NOMO-1 (cell line): ENCODE measurements at regions not wholly inside any gene's neighbourhood (a gene's known extent, or its start where the extent isn't known, plus 50 kb on each side); places are given as distances from the start of the nearest gene placed in this dataset.
"Not testable (repeated sequence)": the region's sequence is repeated elsewhere in the genome, so short reads cannot be mapped to it uniquely, and the experiment has no call there.

Experiments
- DNase-seq, 2 experiments: peaks; one replicate each; lab custom pipeline; 2025; ENCODE audit not compliant: unreplicated experiment in 2 of 2; lab: John Stamatoyannopoulos, UW

DNA sequence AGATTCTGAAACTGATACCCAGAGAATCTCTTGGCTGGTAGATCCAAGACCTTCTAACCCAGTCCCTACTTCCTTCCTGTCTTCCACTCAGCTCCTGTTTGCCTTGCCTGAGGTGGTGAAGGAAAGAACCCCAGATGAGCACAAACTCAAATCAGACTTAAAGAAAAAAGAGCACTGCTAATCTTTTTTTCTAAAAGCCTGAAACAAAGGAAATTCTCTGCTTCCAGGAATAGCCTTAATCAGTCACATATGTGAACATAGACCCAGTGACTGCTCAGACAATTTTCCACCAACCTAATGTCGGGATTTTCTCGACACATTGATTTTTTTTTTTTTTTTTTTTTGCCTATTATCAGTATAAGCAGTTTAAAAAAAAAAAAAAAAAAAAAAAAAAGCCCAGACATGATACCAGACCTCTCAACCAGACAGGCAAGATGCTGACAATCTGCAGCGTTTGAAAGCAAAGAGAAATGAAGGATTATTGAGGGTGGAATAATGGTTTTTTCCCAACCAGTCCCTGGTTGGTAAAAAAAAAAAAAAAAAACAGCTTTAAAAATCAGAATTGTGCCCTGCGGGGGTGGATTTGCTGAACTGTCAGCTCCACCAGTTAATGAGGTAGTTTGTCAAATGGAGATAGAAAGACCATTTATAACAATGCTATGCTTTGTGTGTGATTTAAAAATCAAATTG is 256.8 kb upstream of the RARB start:
- no peak for DNase-seq

DNA sequence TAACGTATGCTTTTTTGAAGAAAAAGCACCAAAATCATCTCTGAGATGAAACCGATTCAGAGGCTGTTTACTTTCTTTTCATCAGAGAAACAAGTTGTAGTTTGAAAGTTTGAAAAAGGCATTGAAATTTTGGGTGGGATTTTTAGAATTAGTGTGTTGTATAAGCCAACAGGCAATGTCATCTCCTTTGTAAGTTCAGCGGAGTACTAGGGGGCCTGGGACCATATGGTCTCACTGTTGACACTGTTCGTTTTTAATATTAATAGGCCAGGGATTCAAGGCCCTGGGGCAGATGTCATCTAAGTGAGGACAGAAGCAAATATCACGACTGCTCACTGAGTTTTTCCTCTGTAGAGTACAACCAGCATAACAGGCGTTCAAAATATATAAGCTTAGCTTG is 256.2 kb upstream of the RARB start:
- no peak for DNase-seq

DNA sequence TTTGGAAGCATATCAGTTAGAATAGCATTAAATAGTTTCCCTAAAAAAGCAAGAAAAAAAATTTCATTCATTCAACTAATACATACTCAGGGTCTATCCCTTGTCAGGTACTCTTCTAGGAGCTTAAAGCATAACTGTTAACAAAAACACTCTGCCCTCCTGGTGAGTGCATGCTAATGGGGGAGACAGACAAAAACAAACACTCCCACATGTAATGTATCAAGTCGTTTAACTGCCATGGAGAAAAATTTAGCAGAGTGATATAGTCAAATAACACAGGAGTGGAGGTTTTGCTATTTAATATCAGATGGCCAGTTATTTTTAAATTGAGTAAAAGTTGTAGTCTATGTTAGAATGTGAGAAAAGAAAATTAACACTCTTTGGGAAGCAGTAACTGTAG is 254.5 kb upstream of the RARB start:
- no peak for DNase-seq

DNA sequence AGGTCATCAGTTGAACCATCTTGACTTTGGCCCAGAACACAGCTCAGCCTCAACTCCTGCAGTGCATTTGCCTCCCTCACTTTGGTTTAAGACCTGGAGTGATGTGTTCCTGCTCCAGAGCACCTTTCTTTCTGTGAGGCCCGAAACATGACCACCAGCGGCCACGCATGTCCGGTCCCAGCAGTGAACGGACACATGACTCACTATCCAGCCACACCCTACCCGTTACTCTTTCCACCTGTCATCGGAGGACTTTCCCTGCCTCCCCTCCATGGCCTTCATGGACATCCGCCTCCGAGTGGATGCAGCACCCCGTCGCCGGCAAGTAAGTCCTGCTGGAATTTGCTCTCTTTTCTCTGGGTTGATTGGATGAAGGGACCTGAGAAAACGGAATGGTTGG is 253.8 kb upstream of the RARB start:
- no peak for DNase-seq

DNA sequence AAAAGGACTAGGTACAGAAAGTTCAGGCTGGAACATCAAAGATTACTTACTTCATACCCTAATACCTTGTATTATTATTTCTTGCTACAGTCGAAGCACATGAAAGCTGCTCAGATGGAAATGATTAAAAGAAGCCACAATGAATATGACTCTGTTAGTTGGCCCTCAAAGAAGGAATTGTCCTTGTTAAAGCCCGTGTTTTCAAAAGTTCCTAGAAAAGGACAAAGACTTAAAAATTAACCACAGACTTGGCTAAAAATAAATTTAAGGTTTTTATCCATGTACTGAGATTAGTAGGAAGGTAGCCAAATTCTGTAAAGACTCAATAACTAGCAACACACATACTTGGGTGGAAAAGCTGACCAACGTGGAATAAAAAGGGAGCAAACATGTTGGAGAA is 251.0 kb upstream of the RARB start:
- no peak for DNase-seq

DNA sequence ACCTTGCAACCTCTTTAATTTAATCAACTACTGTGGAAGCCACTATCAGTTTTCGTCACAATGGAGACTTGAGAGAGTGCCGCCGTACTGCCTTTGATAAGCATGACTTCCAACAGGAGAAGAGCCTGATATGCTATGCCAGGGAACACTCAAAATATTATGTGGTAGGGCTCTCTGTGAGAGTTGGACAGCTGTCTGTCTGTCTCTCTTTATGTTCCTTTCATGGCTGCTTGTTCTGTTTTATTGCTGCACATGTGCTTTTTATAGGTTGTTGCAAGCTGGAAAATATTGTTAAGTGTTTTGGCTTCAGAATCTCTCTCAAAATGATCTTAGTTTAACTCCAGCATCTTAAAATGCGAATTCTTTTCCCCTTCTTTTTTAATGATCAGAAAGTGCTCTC is 249.4 kb upstream of the RARB start:
- DNase-seq: no peak

DNA sequence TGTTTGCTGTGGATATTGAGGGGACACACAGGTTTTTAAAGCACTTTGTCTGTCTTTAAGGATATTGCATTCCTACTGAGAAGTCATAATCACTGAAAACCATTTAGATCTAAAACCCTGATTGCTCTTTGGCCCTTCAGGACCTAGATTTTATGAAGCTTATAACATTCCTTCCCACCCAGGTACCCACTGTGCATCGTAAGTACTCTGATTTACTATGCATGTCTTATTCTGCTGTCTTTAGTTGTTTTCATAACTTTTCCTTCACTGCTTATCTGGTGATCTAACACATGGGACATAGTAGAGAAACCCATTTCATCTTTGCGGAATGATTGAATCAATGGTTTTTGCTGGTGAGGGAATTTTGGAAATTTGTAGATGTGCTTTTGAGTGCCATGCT is 247.0 kb upstream of the RARB start:
- DNase-seq: no peak

DNA sequence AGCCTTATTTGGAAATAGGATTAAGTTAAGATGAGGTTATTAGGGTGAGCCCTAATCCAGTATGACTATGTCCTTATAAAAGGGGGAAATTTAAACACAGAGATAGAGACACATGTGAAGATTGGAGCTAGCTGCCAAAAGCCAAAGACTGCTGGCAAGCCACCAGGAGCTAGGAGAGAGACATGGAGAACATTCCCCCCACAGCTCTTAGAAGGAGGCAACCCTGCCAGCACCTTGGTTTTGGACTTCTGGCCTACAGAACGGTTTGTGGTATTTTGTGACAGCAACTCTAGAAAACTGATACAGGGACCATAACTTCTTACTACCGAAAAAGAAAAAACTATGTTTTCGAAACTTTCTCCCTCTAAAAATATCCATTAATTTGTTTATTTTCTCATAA is 245.3 kb upstream of the RARB start:
- DNase-seq: no peak

DNA sequence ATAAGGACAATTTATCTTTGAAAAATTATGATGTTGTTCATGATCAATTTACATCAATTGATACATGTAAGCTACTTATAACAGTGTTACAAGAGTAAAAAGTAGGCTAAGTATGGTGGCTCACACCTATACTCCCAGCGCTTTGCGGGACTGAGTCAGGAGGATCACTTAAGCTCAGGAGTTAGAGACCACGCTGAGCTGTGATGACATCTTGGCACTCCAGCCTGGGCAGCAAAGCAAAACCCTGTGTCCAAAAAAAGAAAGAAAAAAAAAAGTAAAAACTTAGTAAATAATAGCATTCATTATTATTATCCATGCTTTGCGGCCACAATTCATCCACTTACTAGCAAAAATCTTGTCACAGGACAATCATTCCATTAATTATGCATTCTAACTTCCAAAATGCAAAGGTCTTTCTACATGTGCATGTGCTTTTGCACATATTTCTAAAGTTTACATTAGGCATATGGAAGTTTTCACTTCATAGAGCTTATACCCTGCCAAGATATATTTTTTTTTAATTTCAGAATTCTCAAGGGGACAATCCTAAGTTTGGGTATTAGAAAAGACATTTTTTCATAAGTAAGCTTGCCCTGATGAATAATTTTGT is 243.3 kb upstream of the RARB start:
- no peak for DNase-seq

DNA sequence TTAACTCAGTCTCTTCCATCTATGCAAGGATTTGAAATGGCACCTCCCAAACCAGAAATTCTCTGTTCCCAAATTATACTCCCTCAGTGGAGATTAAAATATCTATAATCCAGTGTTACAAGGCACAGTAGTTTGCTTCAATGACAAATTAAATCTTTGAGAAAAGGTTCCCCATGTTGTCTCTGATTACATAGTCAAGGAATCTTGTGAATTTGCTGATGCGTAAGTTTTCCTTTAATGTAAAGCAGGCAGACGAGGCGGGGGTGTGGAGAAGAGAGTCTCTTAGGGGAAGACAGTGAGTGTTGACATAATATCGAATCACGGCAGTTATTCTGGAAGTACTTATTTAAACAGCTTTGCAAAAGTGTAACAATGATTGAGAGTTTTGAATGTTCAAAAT is 236.4 kb upstream of the RARB start:
- DNase-seq: no peak

DNA sequence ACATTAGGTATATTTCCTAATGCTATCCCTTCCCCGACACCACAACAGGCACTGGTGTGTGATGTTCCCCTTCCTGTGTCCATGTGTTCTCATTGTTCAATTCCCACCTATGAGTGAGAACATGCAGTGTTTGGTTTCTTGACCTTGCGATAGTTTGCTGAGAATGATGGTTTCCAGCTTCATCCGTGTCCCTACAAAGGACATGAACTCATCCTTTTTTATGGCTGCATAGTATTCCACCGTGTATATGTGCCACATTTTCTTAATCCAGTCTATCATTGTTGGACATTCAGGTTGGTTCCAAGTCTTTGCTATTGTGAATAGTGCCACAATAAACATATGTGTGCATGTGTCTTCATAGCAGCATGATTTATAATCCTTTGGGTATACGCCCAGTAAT is 228.5 kb upstream of the RARB start:
- not testable (repeated sequence) for DNase-seq

DNA sequence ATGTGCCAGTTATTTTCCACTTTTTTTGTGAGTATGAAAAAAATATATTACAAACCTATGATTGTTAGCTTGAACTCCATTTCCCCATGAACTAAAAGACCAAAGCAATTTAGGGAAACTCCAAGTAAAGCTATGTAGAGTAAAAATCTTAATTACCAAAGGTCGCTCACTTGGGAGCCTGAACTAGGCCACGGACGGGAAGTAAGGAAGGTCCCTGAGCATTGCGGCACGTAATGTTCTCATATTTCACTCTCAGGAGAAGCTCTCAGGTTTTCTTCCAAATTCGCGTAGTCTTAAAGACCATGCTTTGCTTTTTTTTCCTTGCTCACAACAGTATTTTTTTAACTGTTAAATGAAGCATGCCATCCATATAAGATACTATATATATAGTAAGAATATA is 215.3 kb upstream of the RARB start:
- DNase-seq: no peak

DNA sequence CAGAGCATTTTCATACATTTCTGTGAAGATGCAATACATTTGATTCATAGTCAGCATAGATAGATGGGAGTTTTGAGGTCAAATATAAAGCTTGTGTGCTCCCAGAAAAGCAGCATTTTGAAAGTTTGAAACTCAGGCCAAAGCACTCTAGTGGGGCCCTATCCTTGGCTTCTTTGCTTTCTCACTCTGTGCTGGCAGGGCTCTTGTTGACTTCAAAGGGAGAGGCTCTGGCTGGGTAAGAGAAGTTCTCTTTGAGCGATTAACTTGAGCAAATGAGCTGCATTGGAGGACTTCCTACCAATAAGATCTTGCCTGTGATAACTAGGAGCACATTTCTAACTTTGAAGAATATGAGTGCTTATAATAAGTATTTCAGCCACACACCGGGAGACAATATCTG is 214.0 kb upstream of the RARB start:
- DNase-seq: no peak

DNA sequence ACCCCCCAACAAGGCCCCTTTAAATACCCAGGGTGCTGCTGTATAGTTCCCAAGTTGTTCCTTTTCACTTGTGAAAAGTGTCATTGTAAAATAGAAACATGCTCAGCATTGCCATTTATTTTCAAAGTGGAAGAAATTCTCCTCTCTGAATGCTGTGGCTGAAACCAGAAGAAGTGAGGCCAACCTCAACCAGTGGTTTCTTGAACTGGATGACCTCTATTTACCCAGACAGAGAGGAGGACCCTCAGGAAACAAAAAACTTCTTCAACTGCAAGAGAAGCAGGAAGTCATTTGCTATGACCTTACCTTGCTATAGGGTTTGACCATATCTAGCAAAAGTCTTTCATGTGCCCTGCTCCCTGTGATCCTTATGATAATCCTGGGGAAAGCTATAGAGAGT is 209.7 kb upstream of the RARB start:
- no peak for DNase-seq

DNA sequence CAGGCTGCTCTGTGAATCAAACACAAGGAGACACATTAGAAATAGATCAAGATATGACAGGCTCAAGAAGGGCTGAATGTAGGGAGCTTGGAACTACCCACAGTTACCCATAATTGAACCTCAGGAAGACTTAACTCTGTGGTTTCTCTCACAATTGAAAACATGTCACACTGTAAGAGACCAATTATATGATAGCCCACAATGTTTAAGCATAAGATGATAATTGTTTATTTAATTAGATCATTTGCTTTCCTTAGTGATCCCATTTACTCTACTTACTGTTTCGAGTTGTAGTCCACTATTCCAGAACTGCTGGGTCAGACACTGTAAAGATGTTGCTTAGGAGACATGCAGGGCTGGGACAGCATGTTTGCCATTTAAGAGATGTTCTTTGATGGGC is 201.3 kb upstream of the RARB start:
- DNase-seq: no peak

DNA sequence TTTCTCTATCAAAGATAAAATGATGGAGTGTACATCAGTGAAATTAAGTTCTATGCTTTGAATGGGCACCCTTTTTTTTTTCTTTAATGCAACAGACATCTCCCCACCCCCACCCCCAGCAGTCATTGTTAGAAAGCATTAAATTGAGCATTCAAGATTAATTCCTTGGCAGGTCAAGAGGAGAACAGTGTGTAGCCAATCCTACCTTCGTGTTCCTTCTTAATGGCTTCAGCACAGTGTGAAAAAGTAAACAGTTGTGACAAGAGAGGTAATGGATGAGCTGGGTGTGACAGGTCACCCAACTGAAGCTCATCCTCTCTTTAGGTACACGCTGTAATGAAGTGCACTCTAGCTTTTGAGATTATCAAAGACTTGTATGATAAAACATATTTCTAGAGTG is 198.5 kb upstream of the RARB start:
- no peak for DNase-seq

DNA sequence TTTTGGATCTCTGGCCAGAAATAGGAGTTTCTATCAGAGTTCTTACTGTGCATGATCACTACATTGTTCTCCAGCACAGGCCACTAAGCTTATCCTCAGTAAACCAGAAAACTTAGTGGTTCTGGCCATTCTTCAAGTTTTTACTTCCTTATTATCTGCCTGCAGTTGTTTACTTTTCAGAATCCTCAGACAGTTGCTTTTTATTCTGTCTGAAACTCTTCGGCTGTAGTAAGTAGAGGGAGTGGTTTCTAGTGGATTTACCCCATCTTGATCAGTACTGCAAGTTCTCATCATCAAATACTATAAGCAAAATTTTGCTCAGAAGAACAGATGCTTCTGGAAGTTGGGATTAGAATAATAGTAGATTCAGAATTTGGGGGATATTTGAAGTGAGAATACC is 193.0 kb upstream of the RARB start:
- DNase-seq: no peak

DNA sequence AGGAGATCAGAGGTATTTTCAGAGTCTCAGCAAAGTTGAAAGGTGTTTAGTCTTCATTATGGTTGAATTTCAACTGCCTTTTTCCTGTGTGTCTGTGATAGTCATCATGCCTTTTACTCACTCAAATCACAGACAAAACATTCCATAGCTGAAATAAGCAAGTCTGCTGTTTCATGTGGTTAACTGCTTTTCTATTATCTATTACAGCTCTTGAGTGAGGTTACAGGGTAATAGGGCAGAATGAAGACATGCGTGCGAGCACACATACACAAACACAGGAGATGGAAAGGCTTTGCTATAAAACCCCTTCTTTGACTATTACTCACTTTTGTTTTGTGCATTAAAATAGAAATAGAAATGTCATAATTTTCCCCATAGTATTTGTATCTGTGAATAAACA is 192.6 kb upstream of the RARB start:
- no peak for DNase-seq

DNA sequence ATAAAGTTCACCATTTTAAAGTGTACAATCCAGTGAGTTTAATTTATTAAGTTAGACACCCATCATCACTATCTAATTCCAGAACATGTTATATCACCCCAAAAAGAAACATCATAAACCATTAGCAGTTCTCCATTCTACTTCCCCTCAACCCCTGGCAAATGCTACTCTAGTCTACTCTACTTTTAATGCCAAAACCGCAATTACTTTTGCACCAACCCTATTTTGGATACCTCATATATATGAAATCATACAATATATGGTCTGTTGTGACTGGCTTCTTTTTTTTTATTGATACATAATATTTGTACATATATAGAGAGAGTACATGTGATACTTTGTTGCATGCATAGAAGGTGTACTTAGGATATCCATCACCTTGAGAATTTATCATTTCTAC is 190.5 kb upstream of the RARB start:
- no peak for DNase-seq

DNA sequence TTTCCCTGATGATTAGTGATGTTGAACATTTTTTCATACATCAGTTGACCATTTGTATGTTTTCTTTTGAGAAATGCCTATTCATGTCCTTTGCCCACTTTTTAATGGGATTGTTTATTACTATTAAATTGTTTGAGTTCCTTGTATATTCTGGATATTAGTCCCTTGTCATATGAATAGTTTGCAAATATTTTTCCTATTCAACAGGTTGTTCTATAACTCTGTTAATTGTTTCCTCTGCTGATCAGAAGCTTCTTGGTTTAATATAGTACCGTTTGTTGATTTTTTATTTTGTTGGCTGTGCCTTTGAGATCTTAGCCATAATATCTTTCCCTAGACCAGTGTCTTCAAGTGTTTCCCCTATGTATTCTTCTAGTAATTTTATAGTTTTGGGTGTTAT is 189.0 kb upstream of the RARB start:
- DNase-seq: no peak

DNA sequence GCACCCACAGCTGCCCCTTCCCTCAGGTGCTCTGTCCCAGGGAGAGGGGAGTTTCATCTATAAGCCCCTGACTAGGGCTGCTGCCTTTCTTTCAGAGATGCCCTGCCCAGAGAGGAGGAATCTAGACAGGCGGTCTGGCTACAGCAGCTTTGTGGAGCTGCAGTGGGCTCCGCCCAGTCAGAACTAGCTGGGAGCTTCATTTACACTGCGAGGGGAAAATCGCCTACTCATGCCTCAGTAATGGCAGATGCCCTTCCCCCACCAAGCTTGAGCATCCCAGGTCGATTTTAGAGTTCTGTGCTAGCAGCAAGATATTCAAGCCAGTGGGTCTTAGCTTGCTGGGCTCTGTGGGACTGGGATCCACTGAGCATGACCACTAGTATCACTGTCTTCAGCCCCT is 181.2 kb upstream of the RARB start:
- DNase-seq: no peak

DNA sequence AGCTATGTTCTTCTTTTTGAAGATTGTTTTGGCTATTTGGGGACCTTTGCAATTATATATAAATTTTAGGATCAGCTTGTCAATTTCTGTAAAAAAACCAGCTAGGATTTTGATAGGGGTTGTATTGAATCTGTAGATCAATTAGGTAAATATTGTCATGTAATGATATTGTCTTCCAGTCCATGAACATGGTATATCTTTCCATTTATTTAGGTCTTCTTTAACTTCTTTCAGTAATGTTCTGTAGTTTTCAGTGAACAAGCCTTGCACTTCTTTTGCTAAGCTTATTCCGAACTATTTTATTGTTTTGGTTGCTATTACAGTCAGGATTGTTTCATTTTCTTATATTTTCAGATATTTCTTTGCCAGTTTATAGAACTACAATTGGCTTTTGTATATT is 175.8 kb upstream of the RARB start:
- no peak for DNase-seq

DNA sequence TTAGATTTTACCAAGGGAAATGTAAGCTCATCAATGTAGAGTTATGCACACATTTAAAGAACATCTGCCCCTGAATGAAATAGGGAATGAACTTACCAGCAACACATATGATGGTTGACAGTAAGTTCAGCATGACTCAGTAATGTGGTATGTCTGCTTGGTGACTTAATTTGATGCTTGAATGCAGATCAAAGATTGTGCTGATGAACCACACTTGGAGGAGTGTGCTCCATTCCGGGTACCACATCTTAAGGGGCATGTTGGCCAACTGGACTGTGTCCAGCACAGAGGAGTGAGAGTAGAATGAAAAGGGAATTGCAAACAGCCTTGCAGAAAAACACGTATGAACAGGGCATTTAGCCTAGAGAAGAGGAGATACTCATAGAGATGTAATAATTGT is 171.0 kb upstream of the RARB start:
- no peak for DNase-seq
